Activated B cell treated with CpG ODN at 0.5 μM for 24 hours (primary cell): ENCODE measurements at regions not wholly inside any gene's neighbourhood (a gene's known extent, or its start where the extent isn't known, plus 50 kb on each side); places are given as distances from the start of the nearest gene placed in this dataset.

ENCODE experiments used
- ATAC-seq: fragments of 200-7000 bp; cut with Tn5 transposase; one replicate; pipeline ENCODE4 v1.10.0; 2021; ENCODE audit warnings: low read depth, mild to moderate bottlenecking, moderate library complexity
- CTCF ChIA-PET: fragments of 350-600 bp; sonication (Branson Sonifier 250); formaldehyde crosslinking; loops from one replicate; lab custom pipeline; 2021; ENCODE audit warnings: antibody characterized with exemption; lab: Charles Lee
- POLR2A ChIA-PET: fragments of 350-600 bp; sonication (Branson Sonifier 250); formaldehyde crosslinking; loops from one replicate; lab custom pipeline; 2021; ENCODE audit warnings: antibody characterized with exemption; lab: Charles Lee
- DNase-seq: peaks from one replicate; pipeline ENCODE4 v3.0.0; 2022
- H3K27ac Mint-ChIP-seq: one replicate; pipeline ENCODE4 v1.8.0; 2020; ENCODE audit warnings: mixed read lengths
- H3K27me3 Mint-ChIP-seq: one replicate; pipeline ENCODE4 v1.8.0; 2021; ENCODE audit warnings: mixed read lengths
- H3K36me3 Mint-ChIP-seq: one replicate; pipeline ENCODE4 v1.8.0; 2021; ENCODE audit warnings: low read depth, mixed read lengths
- H3K4me1 Mint-ChIP-seq: one replicate; pipeline ENCODE4 v1.8.0; 2021; ENCODE audit warnings: mixed read lengths
- H3K4me3 Mint-ChIP-seq: one replicate; pipeline ENCODE4 v1.8.0; 2020; ENCODE audit warnings: mild to moderate bottlenecking, mixed read lengths
- H3K9me3 Mint-ChIP-seq: one replicate; pipeline ENCODE4 v1.8.0; 2020; ENCODE audit warnings: mixed read lengths
- CTCF ChIP-seq: fragments of 200-600 bp; IDR thresholded peaks from one replicate; pipeline ENCODE4 v1.8.0; 2022; ENCODE audit warnings: antibody characterized with exemption, mild to moderate bottlenecking
- intact Hi-C: fragments of 100-400 bp; cut with micrococcal nuclease; formaldehyde crosslinking; loops from one replicate; pipeline ENCODE4 v1.15.1; 2024

- peaks cover 3% of the 10 kb centered on the region for H3K9me3 Mint-ChIP-seq
Observed at GRCh38 chr20:7275645-7276237, 508.3 kb downstream of the BMP2 start.

GRCh38 chr20:7285918-7286556 lies 518.6 kb downstream of the BMP2 start:
- no peak overlapping the region for H3K27ac Mint-ChIP-seq
- POLR2A ChIA-PET: no interaction called here
- peaks cover 3% of the 10 kb centered on the region for H3K9me3 Mint-ChIP-seq
- H3K4me3 Mint-ChIP-seq: no peak overlapping the region
- ATAC-seq: no peak
- CTCF ChIA-PET: interaction anchor here (0.9 to 1.8 kb wide), 3 partner anchors 10 to 521 kb away, joined by 4 read pairs; no protein-coding TSS in a partner anchor
- H3K36me3 Mint-ChIP-seq: no peaks in the 10 kb centered on the region
- no peak for TF ChIP-seq CTCF
- H3K27me3 Mint-ChIP-seq: no peaks in the 10 kb centered on the region
- no peaks in the 10 kb centered on the region for H3K4me1 Mint-ChIP-seq
- intact Hi-C loops: loop anchor here (5.0 kb wide), 2 partner anchors 524 to 1144 kb away; no protein-coding TSS in a partner anchor
- no peak for DNase-seq

More at GRCh38 chr20:7275645-7276237, 508.3 kb downstream of the BMP2 start:
- no peak overlapping the region for H3K4me3 Mint-ChIP-seq
- no peak for DNase-seq
- H3K27ac Mint-ChIP-seq: no peak overlapping the region
- no peaks in the 10 kb centered on the region for H3K36me3 Mint-ChIP-seq
- H3K27me3 Mint-ChIP-seq: no peaks in the 10 kb centered on the region
- H3K4me1 Mint-ChIP-seq: no peaks in the 10 kb centered on the region
- TF ChIP-seq CTCF: no peak
- ChIA-PET POLR2A (no interaction called here), CTCF (interaction anchor here (1.4 kb wide), 1 partner anchor 10 kb away, joined by 4 read pairs; no protein-coding TSS in a partner anchor)
- no peak for ATAC-seq
- intact Hi-C loops: no loop called here

GRCh38 chr20:7291323-7291943 lies 523.9 kb downstream of the BMP2 start:
- Mint-ChIP-seq H3K36me3 (no peaks in the 10 kb centered on the region), H3K4me1 (no peaks in the 10 kb centered on the region), H3K9me3 (peaks cover 7% of the 10 kb centered on the region), H3K27ac (no peak overlapping the region), H3K27me3 (no peaks in the 10 kb centered on the region), H3K4me3 (no peak overlapping the region)
- DNase-seq (no peak), ATAC-seq (no peak)
- ChIA-PET POLR2A (no interaction called here), CTCF (no interaction called here)
- intact Hi-C loops: no loop called here
- TF ChIP-seq CTCF: no peak

- intact Hi-C loops: no loop called here
- no peaks in the 10 kb centered on the region for H3K27me3 Mint-ChIP-seq
- TF ChIP-seq CTCF: no peak
- H3K27ac Mint-ChIP-seq: no peak overlapping the region
- CTCF ChIA-PET: no interaction called here
- peaks cover 7% of the 10 kb centered on the region for H3K9me3 Mint-ChIP-seq
- no peaks in the 10 kb centered on the region for H3K36me3 Mint-ChIP-seq
- H3K4me3 Mint-ChIP-seq: no peak overlapping the region
- no peak for DNase-seq
- POLR2A ChIA-PET: no interaction called here
- no peak for ATAC-seq
- no peaks in the 10 kb centered on the region for H3K4me1 Mint-ChIP-seq
Observed at GRCh38 chr20:7291946-7292345, 524.5 kb downstream of the BMP2 start.

GRCh38 chr20:7294816-7295360 lies 527.4 kb downstream of the BMP2 start:
- no peak for DNase-seq
- Mint-ChIP-seq H3K4me1 (no peaks in the 10 kb centered on the region), H3K27me3 (no peaks in the 10 kb centered on the region), H3K9me3 (peaks cover 7% of the 10 kb centered on the region), H3K36me3 (no peaks in the 10 kb centered on the region), H3K27ac (no peak overlapping the region), H3K4me3 (no peak overlapping the region)
- TF ChIP-seq CTCF: no peak
- ATAC-seq: no peak
- ChIA-PET POLR2A (no interaction called here), CTCF (no interaction called here)
- intact Hi-C loops: no loop called here
